Tongue (tissue), 1 donor: ENCODE measurements at regions not wholly inside any gene's neighbourhood (a gene's known extent, or its start where the extent isn't known, plus 50 kb on each side); places are given as distances from the start of the nearest gene placed in this dataset.
A peak's percentile ranks its signal among the peaks of the same experiment; 100 is the strongest.

Source experiments
- DNase-seq: peaks from one replicate; pipeline ENCODE4 v3.0.0-alpha.2; 2015

GRCh38 chr6:120077489-120077888, 727.9 kb upstream of the MAN1A1 start:
- peak; percentile 43 for DNase-seq

DNA sequence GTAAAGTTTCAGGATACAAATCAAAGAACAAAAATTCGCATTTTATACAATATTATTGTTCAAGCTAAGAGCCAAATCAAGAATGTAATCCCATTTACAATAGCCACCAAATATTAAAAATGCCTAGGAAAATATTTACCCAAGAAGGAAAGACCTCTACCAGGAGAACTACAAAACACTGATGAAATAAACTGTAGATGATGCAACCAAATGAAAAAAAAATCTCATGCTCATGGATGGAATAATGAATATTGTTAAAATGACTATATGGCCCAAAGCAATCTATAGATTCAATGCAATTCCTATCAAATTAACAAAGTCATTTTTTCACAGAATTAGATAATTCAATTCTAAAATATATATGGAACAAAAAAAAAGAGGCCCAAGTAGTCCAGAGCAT, 708.8 kb upstream of the MAN1A1 start:
- no peak for DNase-seq

GRCh38 chr6:120056085-120056484, 706.5 kb upstream of the MAN1A1 start:
- DNase-seq: no peak

GRCh38 chr6:120055071-120055470, 705.5 kb upstream of the MAN1A1 start:
- no peak for DNase-seq

- DNase-seq: no peak
These were observed 690.1 kb upstream of the MAN1A1 start for GRCh38 chr6:120039664-120040063.

- DNase-seq: no peak
These were observed 682.3 kb upstream of the MAN1A1 start for GRCh38 chr6:120031837-120032236.

DNA sequence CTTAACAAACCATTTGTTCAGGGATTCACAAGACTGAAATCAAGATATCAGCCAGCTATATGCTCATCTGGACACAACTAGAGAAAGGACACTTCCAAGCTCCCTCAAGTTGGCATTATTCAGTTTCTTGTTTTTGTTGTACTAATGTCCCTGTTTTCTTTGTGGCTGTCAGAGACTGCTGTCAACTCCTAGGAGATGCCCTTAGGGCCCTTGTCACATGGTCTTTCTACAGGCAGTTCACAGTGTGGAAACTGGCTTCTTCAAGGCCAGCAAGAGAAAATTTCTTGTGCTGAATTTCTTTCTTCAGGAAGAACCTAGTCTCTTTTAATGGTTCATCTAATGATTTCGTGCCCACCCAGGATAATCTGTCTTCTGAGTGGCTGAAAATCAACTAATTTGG, 677.2 kb upstream of the MAN1A1 start:
- DNase-seq: no peak

DNA sequence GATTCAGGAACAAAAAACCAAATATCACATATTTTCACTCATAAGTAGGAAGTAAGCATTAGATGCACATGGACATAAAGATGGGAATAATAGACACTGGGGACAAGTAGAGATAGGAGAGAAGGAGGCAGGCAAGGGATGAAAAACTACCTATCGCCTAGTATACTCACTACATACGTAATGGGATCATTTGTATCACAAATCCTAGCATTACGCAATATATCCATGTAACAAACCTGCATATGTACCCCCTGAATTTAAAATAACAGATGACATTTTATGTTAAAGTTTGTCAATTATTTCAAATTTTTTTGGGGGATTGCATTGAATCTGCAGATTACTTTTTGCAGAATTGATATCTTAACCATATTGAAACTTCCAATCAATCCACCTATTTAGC, 660.5 kb upstream of the MAN1A1 start:
- no peak for DNase-seq

- no peak for DNase-seq
These were observed 655.9 kb upstream of the MAN1A1 start for GRCh38 chr6:120005292-120005976.

DNA sequence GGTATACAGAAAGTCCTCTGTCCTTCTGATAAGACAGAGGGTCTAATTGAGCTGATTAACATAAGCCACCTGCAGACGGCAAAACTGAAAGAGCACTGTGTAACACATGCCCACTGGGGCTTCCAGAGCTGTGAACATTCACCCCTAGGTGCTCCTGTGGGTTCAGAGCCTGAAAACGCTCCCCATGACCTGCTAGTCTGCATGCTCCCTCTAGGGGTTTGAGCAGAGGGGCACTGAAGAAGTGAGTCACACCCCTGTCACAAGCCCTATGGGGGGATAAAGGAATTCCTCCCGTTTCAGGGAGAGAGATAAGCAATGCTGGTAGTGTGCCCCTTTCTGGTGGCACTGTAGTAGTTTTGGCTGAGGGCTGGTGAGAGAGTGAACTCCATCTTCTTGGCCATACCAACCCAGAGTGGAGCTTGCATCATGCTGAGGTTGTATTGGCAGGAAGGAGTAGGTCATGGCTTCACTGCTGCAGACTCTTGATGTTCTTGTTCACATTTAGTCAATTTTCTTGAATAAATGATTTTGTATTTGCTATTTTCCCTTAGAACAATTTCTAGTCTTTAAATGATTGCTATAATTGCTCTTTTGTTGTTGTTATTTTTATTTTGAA, 637.5 kb upstream of the MAN1A1 start:
- no peak for DNase-seq

DNA sequence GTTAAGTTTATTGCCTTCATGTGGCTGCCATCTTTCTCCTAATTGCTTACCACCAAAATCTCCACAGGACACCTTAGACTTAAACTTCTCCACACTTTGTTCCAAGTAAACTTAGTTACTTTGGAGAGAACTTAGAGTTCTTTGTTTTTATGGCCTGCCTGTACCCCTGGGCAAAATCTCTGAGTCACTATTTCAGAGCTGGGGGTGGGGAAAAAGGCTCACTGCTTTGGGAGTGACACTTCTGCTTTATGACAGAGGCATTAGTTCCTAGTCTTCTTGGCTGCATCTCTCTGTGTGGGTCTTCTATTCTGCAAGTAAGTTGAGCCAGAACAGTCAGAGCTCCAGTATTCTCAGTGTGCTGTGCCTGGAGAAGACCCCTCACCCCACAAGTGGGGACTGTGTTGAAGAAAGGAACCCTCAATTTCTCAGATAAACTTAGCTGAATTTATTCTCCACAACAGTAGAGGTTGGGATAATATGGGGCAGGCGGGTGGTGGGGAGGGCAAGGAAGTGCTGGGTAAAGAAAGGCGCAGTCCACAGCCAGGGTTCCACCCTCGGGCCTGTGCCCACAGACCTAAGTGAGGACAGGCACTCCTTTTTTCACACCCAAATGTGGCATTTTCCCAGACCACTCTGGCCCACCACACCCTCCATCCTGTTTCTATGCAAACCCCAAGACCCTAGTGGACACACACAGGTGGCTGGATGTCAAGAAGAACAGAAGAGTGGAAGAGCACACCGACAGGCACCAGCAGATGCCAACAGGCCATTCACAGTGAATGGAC, 636.6 kb upstream of the MAN1A1 start:
- no peak for DNase-seq

- DNase-seq: no peak
These were observed 631.2 kb upstream of the MAN1A1 start for GRCh38 chr6:119980802-119981201.

GRCh38 chr6:119979862-119980261, 630.3 kb upstream of the MAN1A1 start:
- no peak for DNase-seq

GRCh38 chr6:119978274-119978889, 628.8 kb upstream of the MAN1A1 start:
- peak; percentile 18 for DNase-seq

DNA sequence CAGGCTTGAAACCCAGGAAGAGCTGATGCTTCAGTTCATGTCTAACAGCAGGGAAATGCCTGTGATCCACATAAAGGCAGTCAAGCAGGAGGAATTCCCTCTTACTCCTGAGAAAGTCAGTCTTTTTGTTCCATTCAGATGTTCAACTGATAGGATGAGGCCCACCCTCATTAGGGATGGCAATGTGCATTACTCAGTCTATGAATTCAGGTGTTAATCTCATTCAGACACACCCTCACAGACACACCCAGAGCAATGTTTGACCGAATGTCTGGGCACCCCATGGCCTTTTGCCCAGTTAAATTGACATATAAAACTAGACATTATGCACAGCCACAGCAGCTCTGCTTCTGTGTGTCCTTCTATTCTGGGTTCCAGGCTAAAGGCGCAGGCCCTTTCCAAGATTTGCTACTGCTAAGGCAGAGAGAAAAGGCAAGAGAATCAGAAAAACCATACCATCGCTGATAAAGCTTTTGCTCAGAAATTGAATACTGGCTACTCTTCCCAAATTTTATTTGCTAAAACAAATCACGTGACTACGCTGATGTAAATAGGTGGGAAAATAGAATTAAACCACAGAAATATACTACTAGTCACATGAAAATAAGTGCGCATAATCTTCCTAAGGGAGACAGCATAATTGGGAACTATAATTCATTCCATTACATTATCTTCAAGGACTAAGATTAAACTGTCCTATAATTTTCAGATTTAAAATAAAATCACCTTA, 625.0 kb upstream of the MAN1A1 start:
- DNase-seq: no peak

DNA sequence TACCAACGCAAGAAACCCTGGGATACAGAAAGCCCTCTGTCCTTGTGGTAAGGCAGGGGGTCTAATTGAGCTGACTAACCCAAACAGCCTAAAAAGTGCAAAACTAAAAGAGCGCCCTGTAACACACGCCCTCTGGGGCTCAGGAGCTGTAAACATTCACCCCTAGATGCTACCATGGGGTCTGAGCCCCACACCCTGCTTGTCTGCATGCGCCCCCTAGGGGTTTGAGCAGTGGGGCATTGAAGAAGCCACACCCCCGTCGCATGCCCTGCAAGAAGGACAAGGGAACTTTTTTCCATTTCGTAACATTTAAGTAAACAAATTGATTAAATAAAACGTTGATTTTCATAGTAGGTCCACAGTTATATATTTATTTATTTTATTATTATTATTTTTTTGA, 616.9 kb upstream of the MAN1A1 start:
- DNase-seq: no peak

DNA sequence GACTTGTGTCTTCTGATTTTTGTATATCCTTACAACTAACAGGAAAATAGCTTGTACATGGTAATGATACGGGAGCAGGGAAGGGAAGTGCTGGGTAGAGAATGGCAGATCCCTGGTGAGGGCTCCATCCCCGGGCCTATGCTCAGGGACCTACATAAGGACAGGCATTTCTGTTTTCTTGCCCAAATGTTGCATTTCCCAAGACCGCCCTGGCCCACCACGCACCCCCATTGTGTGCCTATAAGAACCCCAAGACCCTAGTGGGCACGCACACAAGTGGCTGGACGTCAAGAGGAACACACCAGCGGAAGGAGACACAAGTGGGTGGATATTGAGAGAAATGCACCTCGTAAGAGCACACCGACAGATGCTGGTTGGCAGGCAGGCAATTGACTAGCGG, 616.3 kb upstream of the MAN1A1 start:
- no peak for DNase-seq

DNA sequence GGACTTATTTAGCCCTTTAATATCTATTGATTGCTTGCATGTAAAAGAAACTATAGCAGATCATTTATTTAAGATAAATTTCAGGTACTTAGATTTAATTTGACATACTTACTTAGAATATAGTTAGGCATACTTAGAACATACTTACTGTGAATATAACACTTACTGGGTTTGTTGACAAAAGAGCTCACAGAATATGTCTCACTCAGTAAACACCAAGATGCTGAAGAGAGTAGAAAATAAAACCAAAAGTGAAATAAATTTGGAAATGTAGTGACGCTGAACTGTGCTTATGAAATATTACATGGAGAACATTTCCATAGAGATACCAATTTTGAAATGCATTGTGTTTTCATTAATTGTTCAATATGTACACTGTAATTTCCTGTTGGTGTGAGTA, 615.4 kb upstream of the MAN1A1 start:
- DNase-seq: no peak

DNA sequence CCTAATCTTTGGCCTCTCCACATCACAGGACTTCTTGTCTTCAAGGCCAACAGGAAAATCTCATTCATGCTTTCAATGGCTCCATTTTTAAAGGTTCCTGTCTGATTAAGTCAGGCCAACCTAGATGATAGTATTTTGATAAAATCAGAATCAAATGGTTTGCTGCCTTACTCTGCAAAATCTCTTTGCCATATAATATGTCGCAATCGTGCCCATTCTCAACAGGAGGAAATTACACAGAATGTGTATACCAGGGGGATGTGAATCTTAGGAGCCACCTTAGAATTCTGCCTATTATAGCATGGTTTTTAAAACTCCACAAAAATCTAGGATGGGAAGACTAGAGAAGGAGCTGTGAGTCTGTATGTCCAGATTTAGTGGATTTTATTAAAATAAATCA, 612.9 kb upstream of the MAN1A1 start:
- no peak for DNase-seq

- DNase-seq: no peak
These were observed 611.9 kb upstream of the MAN1A1 start for GRCh38 chr6:119961450-119961849.

DNA sequence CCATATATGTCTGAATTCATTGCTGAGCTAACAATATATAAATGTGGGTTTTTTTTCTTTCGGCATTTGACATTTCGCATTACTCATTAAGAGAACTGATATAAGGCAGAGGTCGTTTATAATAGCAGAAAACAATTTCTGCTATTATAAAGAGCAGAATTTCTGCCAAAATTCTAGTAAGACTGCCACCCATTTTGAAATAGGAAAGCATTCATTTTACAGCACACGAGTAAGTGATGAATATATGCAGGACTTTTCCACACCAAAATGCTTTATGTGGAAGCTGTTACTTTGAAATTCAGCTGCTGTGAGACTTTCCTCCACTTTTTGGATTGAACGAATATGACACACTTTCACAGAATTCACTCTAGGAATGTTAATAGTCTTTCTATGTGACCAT, 610.9 kb upstream of the MAN1A1 start:
- DNase-seq: no peak

DNA sequence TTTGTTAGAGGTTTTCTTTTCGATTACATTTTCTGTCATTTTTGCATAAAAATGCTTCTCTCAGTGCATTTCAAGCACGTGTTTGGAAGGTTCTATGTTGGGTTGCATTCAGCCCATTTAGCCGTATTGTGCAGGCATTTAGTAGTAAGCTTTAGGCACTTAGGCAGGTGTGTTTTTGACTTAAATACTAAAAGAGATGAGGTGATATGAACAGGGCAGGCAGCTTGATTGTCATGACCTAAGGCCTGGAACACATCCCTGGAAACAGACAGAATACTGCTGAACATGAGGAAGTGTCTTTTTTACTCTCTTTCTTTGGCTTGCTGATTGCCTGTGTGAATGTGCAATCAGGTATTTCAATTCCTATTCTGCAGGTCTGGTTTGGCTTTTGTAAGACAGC, 610.5 kb upstream of the MAN1A1 start:
- peak; percentile 20 for DNase-seq

DNA sequence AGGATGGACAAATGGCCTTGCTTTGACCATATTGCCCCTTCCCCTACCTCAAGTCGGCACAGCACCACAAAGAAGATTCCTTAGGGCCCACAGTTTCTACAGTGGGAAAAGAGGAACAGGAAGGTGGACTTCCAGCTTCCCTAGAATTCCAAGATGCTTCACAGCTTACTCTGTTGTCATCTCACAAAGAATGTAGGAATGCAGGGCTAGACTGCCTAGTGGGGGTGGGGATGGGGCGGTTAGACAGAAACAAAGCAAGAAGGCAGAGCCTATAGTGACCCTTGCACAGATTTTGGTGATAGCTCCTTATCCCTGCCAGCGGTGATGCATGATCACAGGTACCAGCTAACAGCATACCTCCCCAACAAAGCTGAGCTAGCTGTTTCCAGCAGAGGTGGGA, 607.6 kb upstream of the MAN1A1 start:
- DNase-seq: no peak
